HG03066 (cell line): ENCODE measurements at regions not wholly inside any gene's neighbourhood (a gene's known extent, or its start where the extent isn't known, plus 50 kb on each side); places are given as distances from the start of the nearest gene placed in this dataset.

Source experiments
- ATAC-seq: cut with Tn5 transposase; IDR thresholded peaks from one replicate; pipeline ENCODE4 v1.9.1; 2021; ENCODE audit warnings: low read depth; ENCODE audit not compliant: unreplicated experiment

DNA sequence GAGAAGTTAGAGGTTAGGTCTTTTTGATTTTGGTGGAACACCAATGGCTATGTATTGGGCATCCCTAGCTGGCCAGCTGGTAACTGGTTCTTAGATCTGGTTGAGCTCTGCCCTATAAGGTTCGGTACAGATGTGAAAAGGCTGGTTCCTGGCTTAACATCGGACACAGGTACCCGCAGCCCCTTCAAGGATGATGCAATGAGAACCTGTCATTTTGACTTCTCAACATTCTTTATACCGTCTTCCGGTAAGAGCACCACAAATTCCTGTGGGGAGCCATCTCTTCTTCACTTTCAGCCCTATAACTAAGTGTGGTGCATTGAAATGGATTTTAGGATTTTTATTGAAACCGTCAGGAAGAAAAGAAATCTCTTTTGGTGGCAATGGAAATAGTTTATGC is 222.8 kb downstream of the ADAMTS9 start:
- no peak for ATAC-seq

DNA sequence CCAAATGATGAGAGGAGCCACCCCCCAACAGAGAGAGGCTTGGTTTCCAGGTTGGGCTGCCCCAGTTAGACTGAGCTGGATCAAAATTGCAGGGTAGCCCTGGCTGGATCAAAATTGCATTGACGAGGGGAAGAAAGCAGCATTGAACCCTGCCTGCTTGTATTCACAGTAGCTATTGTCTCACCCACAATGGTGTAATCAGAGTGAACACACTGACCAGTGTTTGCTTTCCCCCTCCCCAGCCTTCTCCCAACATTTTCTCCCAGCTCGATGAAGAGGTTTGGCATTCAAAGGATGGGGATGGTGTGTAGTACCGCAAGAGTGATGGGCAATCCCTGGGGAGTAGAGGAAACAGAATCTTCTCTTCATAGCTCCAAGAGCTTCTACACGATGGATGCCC is 223.8 kb downstream of the ADAMTS9 start:
- ATAC-seq = no peak

DNA sequence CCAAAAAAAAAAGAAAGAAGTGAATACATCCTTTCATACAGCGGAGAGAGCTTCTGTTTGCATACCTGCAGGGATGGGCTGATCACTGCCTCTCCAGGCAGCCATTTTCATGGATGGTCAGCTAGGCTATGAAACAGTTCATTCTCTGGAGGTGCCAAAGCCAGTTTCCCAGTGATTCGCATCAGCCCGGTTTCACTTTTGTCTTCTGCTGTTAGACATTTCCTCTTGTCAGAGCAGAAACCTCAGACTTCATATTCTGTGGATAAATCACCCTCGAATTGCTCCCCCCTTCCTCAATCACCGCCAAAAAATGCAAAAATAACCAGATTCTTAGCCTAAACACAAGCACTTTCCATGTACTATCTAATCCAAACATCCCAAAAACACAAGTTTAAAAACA is 225.6 kb downstream of the ADAMTS9 start:
- no peak for ATAC-seq

DNA sequence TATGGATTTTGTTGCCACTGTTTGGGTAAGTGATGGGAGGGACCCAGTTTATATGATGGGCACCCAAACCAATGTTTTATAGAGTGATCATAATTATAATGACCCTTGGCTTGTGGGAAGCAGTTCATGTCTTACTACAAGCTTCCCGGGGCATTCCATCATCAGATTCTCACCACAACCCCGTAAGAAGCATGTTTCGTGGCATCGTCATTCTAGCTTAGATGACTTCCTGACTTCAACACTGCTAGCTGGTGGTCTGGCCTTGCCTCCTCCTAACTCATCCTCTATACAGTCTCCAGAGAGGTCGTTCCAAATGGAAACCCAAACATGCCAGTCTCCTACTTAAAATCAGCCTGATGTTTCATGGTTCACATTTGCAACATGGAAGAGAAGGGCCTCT is 226.9 kb downstream of the ADAMTS9 start:
- no peak for ATAC-seq

DNA sequence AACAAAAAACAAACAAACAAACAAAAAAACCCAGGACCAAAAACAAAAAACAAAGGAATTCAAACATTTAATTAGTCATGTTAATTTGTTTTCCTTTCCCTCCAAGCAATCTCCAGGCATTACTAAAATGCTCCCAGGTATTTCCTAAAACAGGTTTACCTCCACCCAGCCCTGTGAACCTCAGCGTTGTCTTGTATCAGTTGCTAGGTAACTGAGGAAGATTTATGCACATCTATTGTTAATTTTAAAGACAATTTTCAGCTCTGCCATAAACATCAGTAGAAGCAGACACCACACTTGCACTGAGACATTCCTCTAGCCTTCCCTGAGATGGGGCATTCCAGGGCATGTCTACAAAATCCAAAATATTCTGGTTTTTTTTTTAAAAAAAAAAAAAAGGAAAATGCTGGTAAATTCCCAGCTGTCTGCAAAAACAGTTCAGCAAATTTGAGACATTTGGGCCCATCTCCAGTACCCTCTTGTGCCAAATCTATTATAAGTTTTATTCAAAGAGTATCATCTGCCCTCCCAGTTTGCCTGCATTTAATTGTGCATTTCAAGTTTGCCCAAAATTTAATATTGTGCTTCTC is 227.6 kb downstream of the ADAMTS9 start:
- ATAC-seq = no peak

DNA sequence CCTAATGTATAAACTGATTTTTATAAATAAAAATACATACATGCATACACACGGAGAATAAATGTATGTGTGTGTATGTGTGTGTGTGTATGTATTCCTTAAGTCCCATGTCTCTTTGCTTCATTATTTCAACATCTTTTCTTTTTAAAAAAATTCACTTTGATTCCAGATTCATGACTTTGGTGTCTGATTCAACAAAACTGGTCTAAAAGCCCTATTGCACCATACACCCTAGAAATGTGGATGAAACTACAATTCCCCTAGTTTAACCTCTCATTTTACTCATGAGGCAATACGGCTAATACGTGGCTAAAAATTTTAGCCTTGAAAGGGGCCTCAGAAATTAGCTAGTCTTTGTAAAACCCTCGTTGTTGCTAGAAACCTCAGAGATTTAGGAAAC is 228.1 kb downstream of the ADAMTS9 start:
- no peak for ATAC-seq

DNA sequence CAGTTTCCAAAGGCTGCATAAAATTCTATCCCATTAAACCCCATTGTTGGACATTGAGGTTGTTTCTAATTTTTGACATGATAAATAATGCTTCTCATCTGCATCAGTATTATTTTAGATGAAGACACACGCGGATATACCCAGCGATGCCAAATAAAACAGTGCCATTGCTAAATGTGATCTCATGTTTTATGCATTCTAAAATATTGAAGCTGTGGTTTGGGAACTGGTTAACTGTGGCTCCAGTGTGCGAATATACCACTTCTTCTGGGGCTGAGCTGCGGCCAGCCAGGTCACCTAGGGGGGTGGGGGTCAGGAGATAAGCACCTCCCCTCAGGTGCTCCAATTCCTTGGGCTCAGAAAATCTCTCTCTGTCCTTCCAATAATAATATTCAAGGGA is 230.0 kb downstream of the ADAMTS9 start:
- ATAC-seq = no peak

DNA sequence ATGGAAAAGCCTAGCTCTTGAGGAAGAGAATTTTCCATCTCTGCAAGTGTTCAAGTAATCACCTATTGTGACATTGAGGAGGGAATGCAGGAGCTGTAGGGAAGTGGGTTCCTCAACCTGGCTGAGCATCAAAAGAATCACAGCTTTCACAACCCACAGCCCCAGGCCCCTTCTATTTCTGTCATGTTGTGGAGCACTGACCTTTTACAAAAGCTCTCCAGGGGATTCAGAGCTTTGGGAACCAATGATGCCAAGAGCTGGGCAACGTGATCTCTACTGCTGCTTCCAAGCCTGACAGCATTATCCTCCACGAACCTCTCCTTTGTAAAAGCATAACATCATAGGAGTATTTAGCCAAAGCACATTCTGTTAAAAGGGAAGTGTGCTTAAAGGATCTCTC is 231.1 kb downstream of the ADAMTS9 start:
- no peak for ATAC-seq

DNA sequence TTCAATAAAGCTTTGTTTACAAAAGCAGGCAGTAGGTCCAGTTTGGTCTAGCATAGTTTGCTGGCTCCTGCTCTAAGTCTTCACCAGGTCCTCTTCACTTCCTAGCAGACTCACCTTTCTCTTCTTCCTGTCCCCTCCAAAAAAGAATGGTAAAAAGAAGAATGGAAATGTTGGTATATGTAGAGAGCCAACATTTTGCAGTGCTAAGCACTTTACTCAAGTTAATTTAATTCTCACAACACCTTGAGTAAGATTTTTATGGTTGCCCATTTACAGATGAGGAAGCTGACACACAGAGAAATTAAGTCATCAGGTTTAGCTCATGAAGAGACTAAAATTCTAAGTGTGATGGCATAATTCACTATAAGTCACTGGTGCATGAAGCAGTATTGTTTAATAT is 230.1 kb upstream of the PRICKLE2 start:
- ATAC-seq = no peak

DNA sequence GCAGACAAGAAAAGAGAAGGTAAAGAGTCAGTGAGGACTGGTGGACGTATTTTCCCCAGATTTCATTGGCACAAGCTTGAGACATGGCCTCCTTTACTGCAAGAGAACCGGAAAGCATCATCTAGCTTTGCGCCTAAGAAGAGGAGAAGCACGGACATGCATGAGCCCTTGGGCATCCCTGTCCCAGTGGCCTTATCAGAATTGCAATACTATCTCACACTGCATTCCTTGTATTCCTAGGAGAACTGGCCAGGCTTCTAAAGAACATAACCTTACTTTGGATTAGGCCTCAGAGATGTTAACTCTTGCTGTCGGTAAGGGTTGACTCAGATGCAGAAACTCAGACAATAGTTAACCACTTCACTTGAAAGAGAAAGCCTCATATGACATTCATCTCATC is 229.5 kb upstream of the PRICKLE2 start:
- no peak for ATAC-seq

DNA sequence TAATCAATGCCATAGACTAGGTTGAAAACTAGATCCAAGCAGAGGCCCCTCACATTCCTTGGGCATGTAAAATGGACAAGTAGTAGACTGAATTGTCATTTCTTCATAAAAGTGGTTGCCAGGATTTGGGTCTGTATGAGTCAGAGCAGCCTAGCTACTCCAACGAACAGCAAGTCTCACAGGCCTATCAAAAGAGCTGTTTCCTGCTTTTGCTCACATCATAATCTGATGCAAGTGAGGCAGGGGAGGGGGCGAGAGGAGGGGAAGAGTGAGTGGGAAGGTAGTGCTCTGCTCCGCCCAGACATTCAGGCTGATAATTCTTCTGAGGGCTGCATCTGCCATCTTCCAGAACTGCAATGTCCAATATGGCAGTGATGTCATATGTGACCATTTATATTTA is 228.9 kb upstream of the PRICKLE2 start:
- ATAC-seq = no peak

DNA sequence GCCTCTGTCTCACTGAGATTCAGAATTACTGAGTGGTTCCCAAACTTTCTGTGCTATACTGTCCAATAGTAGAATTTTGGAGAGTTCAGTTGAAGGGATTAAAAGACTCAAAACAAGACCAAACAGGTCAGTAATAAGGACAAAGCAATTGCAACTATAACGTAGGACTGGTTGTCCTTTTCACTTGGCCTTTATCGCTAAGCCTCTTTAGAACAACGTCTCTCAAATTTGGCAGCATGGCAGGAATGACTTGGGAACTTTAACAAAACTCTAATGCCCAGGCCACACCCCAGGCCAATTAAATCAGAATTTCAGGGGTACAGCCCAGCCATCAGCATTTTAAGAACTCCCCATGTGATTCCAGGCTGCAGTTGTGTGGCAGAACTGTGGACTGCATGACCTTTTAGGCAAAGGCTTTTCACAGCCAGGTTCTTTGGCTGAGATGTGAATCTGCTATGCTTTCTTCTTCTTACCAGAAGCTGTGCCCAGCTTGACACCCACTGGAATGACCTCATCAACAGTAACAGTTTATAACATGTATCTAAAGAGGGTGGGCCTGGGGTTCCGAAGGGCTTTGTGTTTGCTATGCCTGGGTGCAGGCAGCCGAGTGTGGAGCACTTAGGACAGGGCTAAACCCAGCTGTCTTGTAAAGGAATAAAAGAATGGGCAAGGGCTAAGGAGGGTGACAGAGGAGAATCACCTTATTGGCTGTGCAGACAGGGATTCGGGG is 226.2 kb upstream of the PRICKLE2 start:
- ATAC-seq = no peak

DNA sequence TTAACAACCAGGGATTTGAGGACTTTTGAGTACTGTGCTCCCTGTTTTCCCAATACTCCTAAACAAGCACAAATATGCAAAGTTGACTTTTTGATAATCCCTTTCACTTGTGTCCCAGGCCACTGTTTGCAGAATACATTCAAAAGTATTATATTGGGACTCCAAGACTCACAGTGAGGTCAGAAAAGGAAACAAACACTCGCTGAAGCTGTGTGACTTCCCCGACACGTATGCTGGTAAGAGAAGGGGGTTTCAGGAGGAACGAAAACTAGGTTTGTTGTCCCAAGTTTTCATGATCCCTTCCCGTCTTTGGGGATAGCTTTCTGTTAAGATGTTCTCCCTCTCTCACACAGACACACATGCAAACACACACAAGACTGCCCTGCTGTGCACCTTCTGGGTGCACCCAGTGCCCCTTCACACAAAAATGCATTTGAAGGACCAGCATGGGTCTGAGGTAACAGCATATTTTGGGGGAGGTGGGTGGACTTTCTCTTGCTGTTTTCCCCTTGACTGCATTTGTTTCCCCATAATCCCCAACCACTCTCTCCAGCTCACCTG is 225.2 kb upstream of the PRICKLE2 start:
- no peak for ATAC-seq

DNA sequence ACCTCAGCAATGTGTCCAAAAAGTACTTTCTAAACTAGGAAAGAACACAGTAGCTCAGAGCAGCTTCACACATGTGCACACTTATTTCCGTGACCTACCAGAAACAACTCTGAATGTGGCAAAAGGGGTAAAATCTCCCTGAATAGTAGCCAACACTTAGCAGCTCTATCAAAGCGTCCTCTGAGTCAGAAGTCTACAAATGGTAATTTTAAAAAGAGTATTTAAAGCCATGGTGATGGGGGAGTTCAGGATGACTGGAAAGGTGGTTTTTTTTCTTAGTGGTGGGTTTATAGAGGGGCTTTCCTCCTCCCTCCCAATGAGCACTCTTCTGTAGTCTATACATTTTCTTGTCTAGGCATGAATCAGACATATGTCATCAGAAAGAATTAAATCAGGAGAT is 223.8 kb upstream of the PRICKLE2 start:
- ATAC-seq = no peak

DNA sequence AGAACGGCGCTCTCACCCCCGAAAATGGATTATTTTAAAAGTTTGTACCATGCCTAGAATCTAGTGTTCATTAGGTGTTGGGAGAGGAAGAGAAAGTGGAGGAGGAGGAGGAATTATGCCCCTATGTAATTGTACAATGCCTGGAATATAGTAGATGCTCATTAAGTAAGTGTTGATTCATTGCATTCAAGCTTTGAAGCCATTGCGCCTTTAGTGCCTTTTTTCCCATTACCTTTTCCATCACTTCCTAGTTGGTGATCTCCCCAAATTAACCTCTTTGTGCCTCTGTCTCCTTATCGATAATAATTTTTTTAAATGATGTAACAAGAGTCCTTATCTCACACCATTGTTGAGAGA is 220.7 kb upstream of the PRICKLE2 start:
- no peak for ATAC-seq

DNA sequence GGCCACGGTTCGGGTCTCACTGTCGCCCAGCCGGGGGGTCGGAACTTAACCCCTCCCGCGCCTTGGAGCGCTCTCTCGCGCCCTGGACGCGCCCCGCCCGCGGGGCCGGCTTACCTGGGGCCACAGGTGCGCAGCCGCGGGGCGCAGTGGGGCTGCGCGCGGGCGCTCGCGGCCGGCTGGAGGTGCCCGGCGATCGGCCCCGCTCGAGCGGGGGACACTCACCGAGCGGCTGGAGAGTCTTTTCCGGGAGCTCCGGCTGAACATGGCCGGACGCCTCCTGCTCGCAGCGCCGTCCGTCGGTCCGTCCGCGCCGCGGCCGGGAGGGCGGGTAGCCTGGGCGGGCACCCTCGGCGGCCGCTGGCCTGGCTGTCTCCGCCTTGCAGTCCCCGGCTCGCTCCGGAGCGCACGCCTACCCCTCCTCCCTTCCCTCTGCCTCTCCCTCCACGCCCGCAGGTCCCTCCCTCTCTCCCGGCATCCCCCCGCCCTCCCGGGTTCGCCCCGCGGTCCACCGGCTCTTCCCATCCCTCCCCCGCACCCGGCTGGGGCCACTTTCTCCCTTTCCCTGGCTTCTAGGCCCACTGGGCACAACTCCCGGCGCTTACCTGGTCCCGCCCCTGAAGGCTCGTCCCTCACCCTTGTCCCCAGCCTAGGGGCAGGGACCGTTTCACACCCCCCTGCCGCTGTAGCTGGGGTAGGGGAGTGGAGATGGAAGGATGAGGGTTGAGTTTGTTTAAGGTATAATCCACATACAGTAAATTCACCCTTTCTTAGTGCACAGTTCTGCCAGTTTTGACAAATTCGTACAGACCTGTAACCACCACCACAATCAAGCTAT is 220.1 kb upstream of the PRICKLE2 start:
- no peak for ATAC-seq

DNA sequence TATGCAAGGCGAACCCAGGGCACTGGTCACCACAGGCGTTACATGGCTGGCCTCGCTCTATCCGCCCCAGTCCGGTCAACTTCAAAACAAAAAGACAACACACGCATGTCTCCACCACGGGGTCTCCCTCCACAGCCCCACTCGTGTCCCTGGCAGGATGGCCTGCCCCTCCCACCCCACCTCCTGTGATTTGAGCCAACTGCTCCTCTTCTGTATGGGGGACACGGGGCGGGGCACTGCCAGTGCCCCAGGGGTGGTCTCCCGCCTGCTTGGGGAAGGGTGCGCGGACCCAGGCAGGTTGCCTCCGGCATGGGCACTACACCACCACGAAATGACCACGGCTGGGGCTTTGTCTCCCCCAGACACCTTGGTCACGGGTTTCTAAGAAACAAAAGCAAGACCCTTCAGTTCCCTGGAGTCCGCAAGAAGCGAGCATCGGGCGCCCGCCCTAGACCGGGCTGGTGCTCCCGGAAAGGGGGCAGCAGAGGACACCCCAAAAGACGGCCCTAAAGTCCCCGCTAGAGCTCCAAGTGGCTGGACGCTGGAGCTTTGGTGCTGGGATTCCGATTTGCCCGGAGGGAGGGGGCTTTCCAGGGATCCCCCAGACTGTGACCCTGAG is 219.3 kb upstream of the PRICKLE2 start:
- ATAC-seq = no peak

DNA sequence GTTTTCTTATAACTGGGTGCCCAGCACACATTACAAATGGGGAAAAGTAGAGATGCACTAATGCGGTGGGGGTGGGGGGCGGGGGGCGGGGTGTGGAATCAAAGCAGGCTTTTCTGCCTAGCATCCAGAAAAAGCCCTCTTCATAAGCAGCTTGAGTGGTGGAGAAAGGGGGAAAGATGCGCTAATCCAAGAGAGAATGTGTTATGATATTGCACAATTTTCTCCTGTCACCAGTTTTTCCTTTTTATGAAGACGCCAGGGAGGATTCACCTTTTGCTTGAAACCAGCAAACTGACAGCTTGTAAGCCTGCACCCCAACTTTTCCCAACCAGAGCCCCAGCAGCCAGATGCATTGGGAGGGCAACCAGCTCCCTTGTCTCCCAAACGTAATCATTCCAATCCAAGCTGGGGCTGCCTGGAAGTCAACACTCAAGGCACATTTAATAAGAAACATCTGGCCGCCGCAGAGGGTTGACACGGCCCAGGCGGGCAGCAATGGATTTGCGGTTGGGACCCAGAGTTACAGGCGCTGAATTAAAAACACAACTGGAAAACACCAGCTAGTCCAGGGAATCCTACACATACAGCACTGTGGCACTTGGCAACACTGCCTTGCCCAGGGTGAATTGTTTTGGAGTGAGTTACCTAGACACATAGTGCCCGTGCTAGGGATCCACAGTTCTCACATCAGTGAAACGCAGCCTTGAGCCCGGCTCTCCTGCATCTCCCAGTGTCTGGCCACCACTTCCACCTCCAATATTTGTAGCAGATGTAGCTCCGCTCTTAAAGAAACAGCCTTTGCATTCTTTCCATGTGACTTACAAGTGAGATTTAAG is 218.5 kb upstream of the PRICKLE2 start:
- no peak for ATAC-seq

DNA sequence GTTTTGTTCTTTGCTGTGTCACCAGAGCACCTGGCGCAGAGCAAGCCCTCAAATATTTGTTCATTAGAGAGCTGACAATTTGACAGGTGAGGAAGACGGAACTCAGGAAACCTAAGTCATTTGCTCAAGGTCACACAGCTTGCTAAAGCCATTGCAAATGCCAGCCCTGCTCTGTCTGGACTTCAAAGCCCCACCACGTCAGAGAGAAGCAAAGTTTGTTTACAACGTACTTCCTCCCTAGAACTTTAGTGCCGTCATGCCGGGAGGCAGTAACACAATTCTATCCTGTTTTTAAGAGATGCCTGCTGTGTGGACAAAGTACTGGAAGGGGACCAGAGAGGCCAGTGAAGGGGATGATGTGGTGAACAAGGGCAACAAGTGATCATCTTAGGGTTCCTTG is 216.6 kb upstream of the PRICKLE2 start:
- ATAC-seq = no peak

DNA sequence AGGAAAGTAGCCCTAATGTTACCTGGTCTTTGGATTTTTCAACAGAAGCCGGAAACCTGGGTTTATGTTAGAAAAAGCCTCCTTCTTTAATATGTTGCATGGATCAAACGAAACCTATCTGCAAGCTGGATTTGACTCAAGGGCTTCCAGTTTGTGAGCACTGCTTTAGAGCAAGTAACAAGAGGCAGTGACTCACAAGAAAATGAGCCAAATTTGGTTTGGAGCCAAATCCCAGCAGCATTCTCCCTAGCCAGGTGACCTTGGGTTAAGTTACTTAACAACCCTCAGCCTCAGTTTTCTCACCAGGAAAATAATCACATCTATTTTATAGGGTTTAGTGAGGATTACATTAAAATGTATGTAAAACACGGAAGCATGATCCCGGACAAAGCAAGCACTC is 215.2 kb upstream of the PRICKLE2 start:
- no peak for ATAC-seq
